HL-60 (cell line): ENCODE measurements at regions not wholly inside any gene's neighbourhood (a gene's known extent, or its start where the extent isn't known, plus 50 kb on each side); places are given as distances from the start of the nearest gene placed in this dataset.

Experiments
- DNase-seq, 2 experiments: peaks; one replicate each; pipeline ENCODE4 v3.0.0-alpha.2; 2010 to 2020; ENCODE audit warnings: low read depth in 1 of 2, low spot score in 1 of 2
- H3K27ac ChIP-seq: fragments of 250-450 bp; sonication (Bioruptor Pico); replicated peaks from 2 replicates; pipeline ENCODE4 v1.5.1; 2020; ENCODE audit warnings: mild to moderate bottlenecking, moderate library complexity
- H3K27me3 ChIP-seq: fragments of 250-450 bp; sonication (Bioruptor Pico); 2 replicates; pipeline ENCODE4 v1.5.1; 2021; ENCODE audit warnings: mild to moderate bottlenecking, moderate library complexity; ENCODE audit not compliant: insufficient read depth, poor library complexity, severe bottlenecking
- H3K4me3 ChIP-seq: replicated peaks from 2 replicates; pipeline ENCODE4 v1.5.1; 2011; ENCODE audit warnings: mild to moderate bottlenecking, control low read depth, low read length; ENCODE audit not compliant: insufficient read depth
- GABPA ChIP-seq: IDR thresholded peaks from 2 replicates; pipeline ENCODE4 v1.6.1; 2012; ENCODE audit warnings: low read depth
- POLR2AphosphoS5 ChIP-seq: IDR thresholded peaks from 2 replicates; pipeline ENCODE4 v1.6.1; 2012; ENCODE audit warnings: low read depth
- REST ChIP-seq: IDR thresholded peaks from 2 replicates; pipeline ENCODE4 v1.6.1; 2012; ENCODE audit warnings: low read depth; ENCODE audit not compliant: insufficient replicate concordance
- SPI1 ChIP-seq: IDR thresholded peaks from 2 replicates; pipeline ENCODE4 v1.6.1; 2012; ENCODE audit warnings: low read depth, mild to moderate bottlenecking, borderline replicate concordance
- TF ChIP-seq, protein P1 (sequence below): IDR thresholded peaks from one replicate; pipeline ENCODE4 v1.5.1; 2011; ENCODE audit warnings: low read length, control low read depth, inconsistent platforms; ENCODE audit not compliant: insufficient read depth

GRCh38 chr11:39732001-39732400, 1727.5 kb downstream of the LRRC4C start:
- DNase-seq, result no peak
- H3K27me3 ChIP-seq, result no peaks in the 10 kb centered on the region
- TF ChIP-seq GABPA (no peak), REST (no peak), SPI1 (no peak), POLR2AphosphoS5 (no peak)
- TF ChIP-seq, protein P1, sequence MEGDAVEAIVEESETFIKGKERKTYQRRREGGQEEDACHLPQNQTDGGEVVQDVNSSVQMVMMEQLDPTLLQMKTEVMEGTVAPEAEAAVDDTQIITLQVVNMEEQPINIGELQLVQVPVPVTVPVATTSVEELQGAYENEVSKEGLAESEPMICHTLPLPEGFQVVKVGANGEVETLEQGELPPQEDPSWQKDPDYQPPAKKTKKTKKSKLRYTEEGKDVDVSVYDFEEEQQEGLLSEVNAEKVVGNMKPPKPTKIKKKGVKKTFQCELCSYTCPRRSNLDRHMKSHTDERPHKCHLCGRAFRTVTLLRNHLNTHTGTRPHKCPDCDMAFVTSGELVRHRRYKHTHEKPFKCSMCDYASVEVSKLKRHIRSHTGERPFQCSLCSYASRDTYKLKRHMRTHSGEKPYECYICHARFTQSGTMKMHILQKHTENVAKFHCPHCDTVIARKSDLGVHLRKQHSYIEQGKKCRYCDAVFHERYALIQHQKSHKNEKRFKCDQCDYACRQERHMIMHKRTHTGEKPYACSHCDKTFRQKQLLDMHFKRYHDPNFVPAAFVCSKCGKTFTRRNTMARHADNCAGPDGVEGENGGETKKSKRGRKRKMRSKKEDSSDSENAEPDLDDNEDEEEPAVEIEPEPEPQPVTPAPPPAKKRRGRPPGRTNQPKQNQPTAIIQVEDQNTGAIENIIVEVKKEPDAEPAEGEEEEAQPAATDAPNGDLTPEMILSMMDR, result no peak
- H3K27ac ChIP-seq, result no peak overlapping the region
- H3K4me3 ChIP-seq, result no peak overlapping the region

GRCh38 chr11:39725081-39725480, 1734.4 kb downstream of the LRRC4C start:
- Histone ChIP-seq H3K4me3 (no peak overlapping the region), H3K27ac (no peak overlapping the region), H3K27me3 (no peaks in the 10 kb centered on the region)
- DNase-seq, result no peak
- TF ChIP-seq POLR2AphosphoS5 (no peak), GABPA (no peak), SPI1 (no peak), REST (no peak)
- TF ChIP-seq, protein P1, result no peak

DNA sequence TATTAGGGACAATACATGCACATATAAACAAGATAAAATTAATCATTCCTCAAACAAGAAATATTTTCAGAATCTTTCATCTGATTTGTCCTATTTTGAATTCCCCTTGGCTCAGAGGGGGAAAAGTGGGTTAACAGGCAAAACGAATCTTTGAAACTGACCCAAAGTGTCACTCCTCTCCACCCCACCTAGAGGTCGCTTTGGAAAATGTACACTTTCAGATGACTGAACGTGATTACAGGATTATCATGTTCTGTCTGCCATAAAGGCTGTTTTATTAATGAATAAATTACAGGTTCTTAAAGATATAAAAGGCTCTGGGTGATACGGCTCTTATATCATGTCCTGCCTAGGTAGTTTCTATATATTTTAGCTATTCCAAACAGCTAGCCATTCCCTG, 1735.0 kb downstream of the LRRC4C start:
- TF ChIP-seq, protein P1, result no peak
- no peak for TF ChIP-seq POLR2AphosphoS5
- no peak for TF ChIP-seq REST
- TF ChIP-seq GABPA, result no peak
- no peak for TF ChIP-seq SPI1
- DNase-seq, result no peak
- H3K27ac ChIP-seq, result no peak overlapping the region
- H3K4me3 ChIP-seq, result no peak overlapping the region
- no peaks in the 10 kb centered on the region for H3K27me3 ChIP-seq
